ENCODE measurements at regions not wholly inside any gene's neighbourhood (a gene's known extent, or its start where the extent isn't known, plus 50 kb on each side); places are given as distances from the start of the nearest gene placed in this dataset.

- DNase-seq: peak in 1 of 3 experiments; percentile 27
Measured at GRCh38 chr2:220664272-220665107, 907.6 kb downstream of the EPHA4 start.

- peak in 2 of 3 experiments; percentile 27 to 77 for DNase-seq
Measured at GRCh38 chr2:220665108-220665471, 907.0 kb downstream of the EPHA4 start.

GRCh38 chr2:220669324-220669723, 902.8 kb downstream of the EPHA4 start:
- DNase-seq: no peak

GRCh38 chr2:220670511-220670910, 901.6 kb downstream of the EPHA4 start:
- peak; percentile 37 to 86 (median 62) for DNase-seq

- no peak for DNase-seq
Measured at GRCh38 chr2:220673151-220673874, 898.8 kb downstream of the EPHA4 start.

GRCh38 chr2:220674033-220674432, 898.1 kb downstream of the EPHA4 start:
- no peak for DNase-seq

- DNase-seq: no peak
Measured at GRCh38 chr2:220676695-220677094, 895.4 kb downstream of the EPHA4 start.

GRCh38 chr2:220678943-220679342, 893.2 kb downstream of the EPHA4 start:
- no peak for DNase-seq

GRCh38 chr2:220682616-220683015, 889.5 kb downstream of the EPHA4 start:
- peak in 1 of 3 experiments; percentile 13 for DNase-seq

- no peak for DNase-seq
Measured at GRCh38 chr2:220684099-220684498, 888.0 kb downstream of the EPHA4 start.

- peak; percentile 7 to 52 (median 24) for DNase-seq
Measured at GRCh38 chr2:220687231-220687843, 884.8 kb downstream of the EPHA4 start.

- DNase-seq: no peak
Measured at GRCh38 chr2:220695397-220696279, 876.5 kb downstream of the EPHA4 start.

- DNase-seq: no peak
Measured at GRCh38 chr2:220696280-220696669, 875.8 kb downstream of the EPHA4 start.

- DNase-seq: no peak
Measured at GRCh38 chr2:220697011-220697410, 875.1 kb downstream of the EPHA4 start.

- DNase-seq: no peak
Measured at GRCh38 chr2:220701115-220701514, 871.0 kb downstream of the EPHA4 start.

- no peak for DNase-seq
Measured at GRCh38 chr2:220703279-220703678, 868.8 kb downstream of the EPHA4 start.

GRCh38 chr2:220704081-220704480, 868.0 kb downstream of the EPHA4 start:
- DNase-seq: no peak

GRCh38 chr2:220704810-220705209, 867.3 kb downstream of the EPHA4 start:
- DNase-seq: no peak

GRCh38 chr2:220705678-220706077, 866.4 kb downstream of the EPHA4 start:
- DNase-seq: no peak

- DNase-seq: no peak
Measured at GRCh38 chr2:220707261-220707660, 864.8 kb downstream of the EPHA4 start.

- no peak for DNase-seq
Measured at GRCh38 chr2:220708366-220708765, 863.7 kb downstream of the EPHA4 start.

- no peak for DNase-seq
Measured at GRCh38 chr2:220717283-220717682, 854.8 kb downstream of the EPHA4 start.

- no peak for DNase-seq
Measured at GRCh38 chr2:220736778-220737177, 835.3 kb downstream of the EPHA4 start.

Measured in NCI-H1417 (cell line).